Endothelial cell of umbilical vein (primary cell): ENCODE measurements at regions not wholly inside any gene's neighbourhood (a gene's known extent, or its start where the extent isn't known, plus 50 kb on each side); places are given as distances from the start of the nearest gene placed in this dataset.

Experiments used
- BruUV-seq: library from RNA; stranded (reverse); fragments of 400-500 nt; replicated peaks from 2 replicates; lab custom pipeline; 2021; lab: Mats Ljungman, UMichigan
- CTCF ChIA-PET: fragments of 300-600, 350-600 bp; sonication (Branson Sonifier 250); formaldehyde crosslinking; loops from one replicate; lab custom pipeline; 2021; ENCODE audit warnings: antibody characterized with exemption, inconsistent platforms; lab: Charles Lee
- POLR2A ChIA-PET: fragments of 300-600, 350-600 bp; sonication (Branson Sonifier 250); formaldehyde crosslinking; loops from one replicate; lab custom pipeline; 2021; ENCODE audit warnings: antibody characterized with exemption, inconsistent platforms; lab: Charles Lee
- DNase-seq: peaks from one replicate; pipeline ENCODE4 v3.0.0-alpha.2; 2011; ENCODE audit warnings: low read depth, low spot score
- FAIRE-seq: peaks from 2 replicates; lab custom pipeline; 2011; peaks lifted over from hg19 to GRCh38; lab: Jason Lieb, UNC
- H2AFZ ChIP-seq: 2 replicates; pipeline ENCODE4 v1.6.0; 2012; ENCODE audit warnings: low read depth, low read length, control low read depth, inconsistent platforms
- H3K27ac ChIP-seq: 2 replicates; pipeline ENCODE4 v1.5.1; 2011; ENCODE audit warnings: low read depth, mild to moderate bottlenecking, control low read depth, low read length, moderate library complexity; ENCODE audit not compliant: insufficient read depth
- H3K27me3 ChIP-seq, 2 experiments: 2 replicates each; pipeline versions ENCODE4 v1.6.0 to v1.6.1; 2011; ENCODE audit warnings: low read length in 2 of 2, mixed read lengths in 1 of 2; ENCODE audit not compliant: control insufficient read depth in 2 of 2, insufficient read depth in 2 of 2
- H3K36me3 ChIP-seq, 2 experiments: 2 replicates in 1 of 2; 3 replicates in 1 of 2; pipeline ENCODE4 v1.5.1; 2011; ENCODE audit warnings: low read length in 2 of 2, mild to moderate bottlenecking in 1 of 2, moderate library complexity in 1 of 2; ENCODE audit not compliant: control insufficient read depth in 2 of 2, insufficient read depth in 2 of 2; ENCODE audit errors: extremely low read depth in 1 of 2
- H3K4me1 ChIP-seq: 3 replicates; pipeline ENCODE4 v1.5.1; 2011; ENCODE audit warnings: mild to moderate bottlenecking, low read length; ENCODE audit not compliant: control insufficient read depth, insufficient read depth; ENCODE audit errors: extremely low read depth
- H3K4me2 ChIP-seq: 2 replicates; pipeline ENCODE4 v1.6.1; 2011; ENCODE audit warnings: low read length, control low read depth, mixed read lengths; ENCODE audit not compliant: insufficient read depth
- H3K4me3 ChIP-seq, 3 experiments: fragments of 200-600 bp in 1 of 3; sonication (generic), shearing (Covaris generic) in 1 of 3; replicated peaks in 1 of 3; 2 replicates each; pipeline ENCODE4 v1.5.1; 2011 to 2016; ENCODE audit warnings: control low read depth in 3 of 3, low read length in 3 of 3, mild to moderate bottlenecking in 2 of 3, inconsistent platforms in 1 of 3, low read depth in 1 of 3, moderate library complexity in 1 of 3; ENCODE audit not compliant: insufficient read depth in 1 of 3
- H3K79me2 ChIP-seq: 2 replicates; pipeline ENCODE4 v1.6.0; 2012; ENCODE audit warnings: low read length, inconsistent platforms; ENCODE audit not compliant: control insufficient read depth, insufficient read depth
- H3K9ac ChIP-seq: replicated peaks from 2 replicates; pipeline ENCODE3; 2011; ENCODE audit warnings: low read length, control low read depth; ENCODE audit not compliant: insufficient read depth; ENCODE audit errors: extremely low read depth
- H3K9me1 ChIP-seq: replicated peaks from 3 replicates; pipeline ENCODE4 v1.6.0; 2011; ENCODE audit warnings: mild to moderate bottlenecking, low read length; ENCODE audit not compliant: control insufficient read depth, insufficient read depth; ENCODE audit errors: extremely low read depth
- H3K9me3 ChIP-seq: replicated peaks from 2 replicates; pipeline ENCODE4 v1.5.1; 2012; ENCODE audit warnings: low read length, inconsistent platforms; ENCODE audit not compliant: control insufficient read depth, insufficient read depth
- H4K20me1 ChIP-seq: replicated peaks from 2 replicates; pipeline ENCODE3; 2011; ENCODE audit warnings: mild to moderate bottlenecking, low read length; ENCODE audit not compliant: control insufficient read depth, insufficient read depth; ENCODE audit errors: extremely low read depth
- CTCF ChIP-seq, 2 donors: IDR thresholded peaks; 1 replicate in 1 of 2; 2 replicates in 1 of 2; pipeline ENCODE4 v1.5.1; 2011; ENCODE audit warnings: low read length in 2 of 2, mild to moderate bottlenecking in 2 of 2, moderate library complexity in 2 of 2, control low read depth in 1 of 2, inconsistent platforms in 1 of 2, low read depth in 1 of 2; ENCODE audit not compliant: insufficient read depth in 1 of 2; ENCODE audit errors: extremely low read depth in 1 of 2
- EZH2 ChIP-seq: IDR thresholded peaks from 2 replicates; pipeline ENCODE4 v1.6.1; 2012; ENCODE audit warnings: borderline replicate concordance, low read depth, mild to moderate bottlenecking, moderate library complexity, low read length, inconsistent platforms; ENCODE audit not compliant: severe bottlenecking
- FOS ChIP-seq: IDR thresholded peaks from 2 replicates; pipeline ENCODE4 v1.6.1; 2011; ENCODE audit warnings: mild to moderate bottlenecking, low read length, moderate library complexity, borderline replicate concordance; ENCODE audit not compliant: insufficient read depth
- GATA2 ChIP-seq: IDR thresholded peaks from 2 replicates; pipeline ENCODE4 v1.7.0; 2011; ENCODE audit warnings: low read depth, mild to moderate bottlenecking, moderate library complexity, mixed read lengths, low read length; ENCODE audit not compliant: insufficient read length, insufficient read depth
- JUN ChIP-seq: IDR thresholded peaks from 2 replicates; pipeline ENCODE4 v1.6.1; 2011; ENCODE audit warnings: borderline replicate concordance, low read depth; ENCODE audit not compliant: insufficient read length, insufficient read depth
- MYC ChIP-seq: IDR thresholded peaks from one replicate; pipeline ENCODE4 v1.6.1; 2011; ENCODE audit warnings: mild to moderate bottlenecking, low read depth, low read length
- POLR2A ChIP-seq: IDR thresholded peaks from 2 replicates; pipeline ENCODE4 v1.6.1; 2012; ENCODE audit warnings: low read depth, mild to moderate bottlenecking, control low read depth, low read length
- POLR2AphosphoS5 ChIP-seq: IDR thresholded peaks from 2 replicates; pipeline ENCODE4 v1.6.1; 2012; ENCODE audit warnings: low read depth, mild to moderate bottlenecking, control low read depth, low read length, moderate library complexity; ENCODE audit not compliant: insufficient read depth
- dilution Hi-C: fragments of 300-500 bp; cut with MboI; formaldehyde crosslinking; loops from one replicate; pipeline ENCODE4 v1.15.0; 2019; ENCODE audit warnings: low sequenced_read_pairs; ENCODE audit not compliant: extremely low pct_ligation_motif_present
- intact Hi-C: fragments of 100-400 bp; cut with micrococcal nuclease; formaldehyde crosslinking; loops from one replicate; pipeline ENCODE4 v1.10.0; 2022
- TF ChIP-seq, protein P1 (sequence below): IDR thresholded peaks from 2 replicates; pipeline ENCODE4 v1.6.1; 2011; ENCODE audit not compliant: insufficient read depth, insufficient read length

GRCh38 chr3:17801131-17801530 lies 58.7 kb upstream of the TBC1D5 start:
- Histone ChIP-seq H3K36me3 (no peaks in the 10 kb centered on the region), H3K79me2 (no peaks in the 10 kb centered on the region), H3K27me3 (no peaks in the 10 kb centered on the region), H3K9me1 (no peaks in the 10 kb centered on the region), H4K20me1 (no peaks in the 10 kb centered on the region), H3K4me2 (no peak overlapping the region), H3K4me3 (no peak overlapping the region), H3K9ac (no peak overlapping the region), H2AFZ (no peak overlapping the region), H3K9me3 (no peaks in the 10 kb centered on the region), H3K4me1 (no peaks in the 10 kb centered on the region), H3K27ac (no peak overlapping the region)
- dilution Hi-C loops (no loop called here), intact Hi-C loops (no loop called here)
- ChIA-PET CTCF (interaction anchor here (1.1 to 1.4 kb wide), 4 partner anchors 9 to 156 kb away, joined by 3 to 4 read pairs (median 3); no protein-coding TSS in a partner anchor), POLR2A (no interaction called here)
- TF ChIP-seq GATA2 (no peak), POLR2AphosphoS5 (no peak), POLR2A (no peak), FOS (no peak), EZH2 (no peak), MYC (no peak), JUN (no peak), CTCF (IDR thresholded peaks at IDR 0.05; ENCODE audit: extremely low read depth in 1 of 2, insufficient read depth in 1 of 2, low read depth in 1 of 2, low read length in 2 of 2) (no peak)
- TF ChIP-seq, protein P1, sequence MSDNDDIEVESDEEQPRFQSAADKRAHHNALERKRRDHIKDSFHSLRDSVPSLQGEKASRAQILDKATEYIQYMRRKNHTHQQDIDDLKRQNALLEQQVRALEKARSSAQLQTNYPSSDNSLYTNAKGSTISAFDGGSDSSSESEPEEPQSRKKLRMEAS = no peak
- no TSS peak for BruUV-seq
- FAIRE-seq (no peak), DNase-seq (no peak)
